H1 (cell line): ENCODE measurements at regions not wholly inside any gene's neighbourhood (a gene's known extent, or its start where the extent isn't known, plus 50 kb on each side); places are given as distances from the start of the nearest gene placed in this dataset.

ENCODE experiments used
- CTCF ChIA-PET: fragments of 300-600 bp; sonication (Branson Sonifier 250); formaldehyde crosslinking; loops from one replicate; lab custom pipeline; 2021; ENCODE audit not compliant: partially characterized antibody; lab: Charles Lee
- POLR2A ChIA-PET: fragments of 300-600 bp; sonication (Branson Sonifier 250); formaldehyde crosslinking; loops from one replicate; lab custom pipeline; 2021; ENCODE audit warnings: inconsistent platforms; ENCODE audit not compliant: partially characterized antibody; lab: Charles Lee
- DNase-seq, 2 experiments: peaks; one replicate each; pipeline versions ENCODE4 v3.0.0 to v3.0.0-alpha.2; 2010 to 2022; ENCODE audit warnings: low spot score in 2 of 2, low read depth in 1 of 2, mixed read lengths in 1 of 2
- FAIRE-seq: peaks from 2 replicates; lab custom pipeline; 2011; peaks lifted over from hg19 to GRCh38; lab: Jason Lieb, UNC
- H2AFZ ChIP-seq: 2 replicates; pipeline ENCODE4 v1.8.1; 2012; ENCODE audit warnings: low read length, inconsistent platforms
- H2AK5ac ChIP-seq: 2 replicates; pipeline ENCODE4 v1.6.1; 2013; ENCODE audit warnings: low read depth, low read length
- H2BK120ac ChIP-seq: replicated peaks from 2 replicates; pipeline ENCODE3; 2013; ENCODE audit warnings: low read depth, low read length, inconsistent platforms
- H2BK12ac ChIP-seq: 2 replicates; pipeline ENCODE4 v1.6.1; 2013; ENCODE audit warnings: low read depth, low read length
- H2BK15ac ChIP-seq: 2 replicates; pipeline ENCODE4 v1.6.1; 2013; ENCODE audit warnings: low read length
- H2BK20ac ChIP-seq: 2 replicates; pipeline ENCODE4 v1.6.1; 2013; ENCODE audit warnings: low read length
- H2BK5ac ChIP-seq: 2 replicates; pipeline ENCODE4 v1.6.1; 2013; ENCODE audit warnings: low read depth, low read length
- H3K14ac ChIP-seq: 2 replicates; pipeline ENCODE4 v1.6.1; 2013; ENCODE audit warnings: inconsistent platforms; ENCODE audit not compliant: insufficient read length
- H3K18ac ChIP-seq: 2 replicates; pipeline ENCODE4 v1.6.1; 2013; ENCODE audit warnings: low read length; ENCODE audit errors: extremely low read depth
- H3K23ac ChIP-seq: 2 replicates; pipeline ENCODE4 v1.6.1; 2013; ENCODE audit warnings: inconsistent platforms; ENCODE audit not compliant: insufficient read length
- H3K23me2 ChIP-seq: 2 replicates; pipeline ENCODE4 v1.6.1; 2013; ENCODE audit warnings: low read depth, low read length
- H3K27ac ChIP-seq: 2 replicates; pipeline ENCODE4 v1.6.1; 2011; ENCODE audit warnings: low read depth, low read length, inconsistent platforms
- H3K27me3 ChIP-seq, 4 experiments: replicated peaks in 1 of 4; 1 replicate in 1 of 4; 2 replicates in 3 of 4; pipeline versions ENCODE4 v1.6.1 to v1.8.1; 2011 to 2013; ENCODE audit warnings: low read length in 3 of 4, mild to moderate bottlenecking in 3 of 4, inconsistent platforms in 2 of 4, mixed read lengths in 2 of 4, moderate library complexity in 1 of 4; ENCODE audit not compliant: control insufficient read depth in 3 of 4, insufficient read depth in 3 of 4; ENCODE audit errors: extremely low read depth in 1 of 4
- H3K36me3 ChIP-seq, 4 experiments: 2 replicates each; pipeline versions ENCODE4 v1.6.1 to v1.8.1; 2011 to 2013; ENCODE audit warnings: mild to moderate bottlenecking in 4 of 4, low read length in 3 of 4, moderate library complexity in 2 of 4, control low read depth in 1 of 4, inconsistent platforms in 1 of 4; ENCODE audit not compliant: insufficient read depth in 4 of 4, control insufficient read depth in 2 of 4
- H3K4ac ChIP-seq: replicated peaks from 2 replicates; pipeline ENCODE3; 2013; ENCODE audit warnings: low read length, low read depth, mixed read lengths, inconsistent platforms; ENCODE audit not compliant: insufficient read length
- H3K4me1 ChIP-seq, 4 experiments: replicated peaks in 1 of 4; 1 replicate in 1 of 4; 2 replicates in 3 of 4; pipeline versions ENCODE4 v1.6.1 to v1.8.1; 2011 to 2013; ENCODE audit warnings: low read length in 3 of 4, inconsistent platforms in 2 of 4, mixed read lengths in 1 of 4; ENCODE audit not compliant: insufficient read depth in 4 of 4, control insufficient read depth in 3 of 4
- H3K4me2 ChIP-seq, 2 experiments: 2 replicates each; pipeline versions ENCODE4 v1.6.1 to v1.8.1; 2011 to 2013; ENCODE audit warnings: low read depth in 2 of 2, low read length in 2 of 2, control low read depth in 1 of 2, inconsistent platforms in 1 of 2, mild to moderate bottlenecking in 1 of 2; ENCODE audit not compliant: insufficient read depth in 1 of 2
- H3K4me3 ChIP-seq, 4 experiments: fragments of 200-600, 300-600 bp in 1 of 4; sonication (generic), shearing (Covaris generic), sonication (Bioruptor Twin) in 1 of 4; 2 replicates each; pipeline versions ENCODE4 v1.5.1 to v1.8.1; 2011 to 2016; ENCODE audit warnings: low read length in 4 of 4, low read depth in 3 of 4, control low read depth in 2 of 4, inconsistent platforms in 2 of 4, mild to moderate bottlenecking in 2 of 4, mixed read lengths in 1 of 4, moderate library complexity in 1 of 4; ENCODE audit not compliant: insufficient read depth in 2 of 4; ENCODE audit errors: extremely low read depth in 1 of 4
- H3K56ac ChIP-seq: replicated peaks from 2 replicates; pipeline ENCODE3; 2013; ENCODE audit warnings: low read depth, mild to moderate bottlenecking, mixed read lengths, low read length, inconsistent platforms; ENCODE audit not compliant: insufficient read length
- H3K79me1 ChIP-seq: 2 replicates; pipeline ENCODE4 v1.6.1; 2013; ENCODE audit warnings: low read depth, low read length, control low read depth
- H3K79me2 ChIP-seq, 2 experiments: 2 replicates each; pipeline versions ENCODE4 v1.6.1 to v1.8.1; 2012 to 2013; ENCODE audit warnings: low read length in 2 of 2, mild to moderate bottlenecking in 2 of 2, inconsistent platforms in 1 of 2; ENCODE audit not compliant: insufficient read depth in 2 of 2, control insufficient read depth in 1 of 2
- H3K9ac ChIP-seq, 4 experiments: replicated peaks in 1 of 4; 1 replicate in 1 of 4; 2 replicates in 3 of 4; pipeline versions ENCODE4 v1.6.1 to v1.8.1; 2011 to 2013; ENCODE audit warnings: low read depth in 3 of 4, low read length in 3 of 4, control low read depth in 2 of 4, mild to moderate bottlenecking in 2 of 4, moderate library complexity in 2 of 4, inconsistent platforms in 1 of 4; ENCODE audit errors: extremely low read depth in 1 of 4
- H3K9me3 ChIP-seq, 2 experiments: 2 replicates each; pipeline versions ENCODE4 v1.6.1 to v1.8.1; 2012 to 2013; ENCODE audit warnings: mild to moderate bottlenecking in 2 of 2, moderate library complexity in 2 of 2, control low read depth in 1 of 2, inconsistent platforms in 1 of 2, low read depth in 1 of 2, low read length in 1 of 2, mixed read lengths in 1 of 2; ENCODE audit not compliant: insufficient read depth in 2 of 2
- H4K20me1 ChIP-seq, 2 experiments: replicated peaks in 1 of 2; 2 replicates each; pipeline versions ENCODE3 to v1.8.1; 2011 to 2013; ENCODE audit warnings: inconsistent platforms in 2 of 2, low read length in 2 of 2, mild to moderate bottlenecking in 1 of 2; ENCODE audit not compliant: insufficient read depth in 2 of 2, control insufficient read depth in 1 of 2
- H4K5ac ChIP-seq: 2 replicates; pipeline ENCODE4 v1.6.1; 2013; ENCODE audit warnings: low read length, low read depth, mixed read lengths, inconsistent platforms; ENCODE audit not compliant: insufficient read length
- H4K8ac ChIP-seq: 2 replicates; pipeline ENCODE4 v1.8.0; 2013; ENCODE audit warnings: mild to moderate bottlenecking, moderate library complexity, low read length, inconsistent platforms; ENCODE audit not compliant: insufficient read depth; ENCODE audit errors: extremely low read depth
- H4K91ac ChIP-seq: replicated peaks from 2 replicates; pipeline ENCODE3; 2013; ENCODE audit warnings: low read length, mixed read lengths, inconsistent platforms; ENCODE audit not compliant: insufficient read length
- ASH2L ChIP-seq: fragments of 200-600, 300-600 bp; sonication (generic); IDR thresholded peaks from one replicate; pipeline ENCODE4 v1.7.1; 2017; ENCODE audit warnings: low read length
- CBX8 ChIP-seq: fragments of 300-800, 300-1000 bp; sonication (generic); IDR thresholded peaks from 2 replicates; pipeline ENCODE4 v1.7.1; 2016; ENCODE audit warnings: low read depth, low read length, borderline replicate concordance
- CEBPB ChIP-seq: IDR thresholded peaks from 2 replicates; pipeline ENCODE4 v1.6.1; 2012; ENCODE audit warnings: low read depth, low read length
- CHD2 ChIP-seq: IDR thresholded peaks from 2 replicates; pipeline ENCODE4 v1.6.1; 2012; ENCODE audit warnings: low read length, improper control_type of control experiment
- EP300 ChIP-seq, 2 experiments: IDR thresholded peaks; 1 replicate in 1 of 2; 2 replicates in 1 of 2; pipeline ENCODE4 v1.6.1; 2011 to 2012; ENCODE audit warnings: low read depth in 2 of 2, low read length in 2 of 2, mild to moderate bottlenecking in 2 of 2, borderline replicate concordance in 1 of 2, inconsistent platforms in 1 of 2, moderate library complexity in 1 of 2
- PHF8 ChIP-seq: fragments of 200-600 bp; sonication (generic); conservative IDR thresholded peaks from 2 replicates; pipeline ENCODE4 v1.7.1; 2012; ENCODE audit warnings: low read depth, mild to moderate bottlenecking, inconsistent platforms, low read length, moderate library complexity
- RXRA ChIP-seq: IDR thresholded peaks from 2 replicates; pipeline ENCODE4 v1.6.1; 2011; ENCODE audit warnings: low read depth, mild to moderate bottlenecking, low read length, moderate library complexity; ENCODE audit not compliant: insufficient read depth
- SIN3A ChIP-seq, 2 experiments: IDR thresholded peaks in 1 of 2; conservative IDR thresholded peaks in 1 of 2; 2 replicates each; pipeline ENCODE4 v1.6.1; 2011 to 2012; ENCODE audit warnings: low read length in 2 of 2, improper control_type of control experiment in 1 of 2, low read depth in 1 of 2, mild to moderate bottlenecking in 1 of 2
- SIRT6 ChIP-seq: IDR thresholded peaks from one replicate; pipeline ENCODE4 v1.7.1; 2012; ENCODE audit warnings: low read length, inconsistent platforms
- SRF ChIP-seq: IDR thresholded peaks from 2 replicates; pipeline ENCODE4 v1.6.1; 2011; ENCODE audit warnings: mild to moderate bottlenecking, low read depth, low read length, moderate library complexity
- TAF7 ChIP-seq: optimal IDR thresholded peaks from 2 replicates; pipeline ENCODE3; 2011; ENCODE audit warnings: low read depth, mild to moderate bottlenecking, inconsistent platforms, low read length, moderate library complexity, borderline replicate concordance
- TEAD4 ChIP-seq: IDR thresholded peaks from 2 replicates; pipeline ENCODE4 v1.6.1; 2012; ENCODE audit warnings: low read depth, low read length, inconsistent platforms, mixed read lengths
- YY1 ChIP-seq: IDR thresholded peaks from 2 replicates; pipeline ENCODE4 v1.6.1; 2011; ENCODE audit warnings: low read depth, mild to moderate bottlenecking, low read length
- WGBS, 2 experiments: shearing (Covaris generic) in 1 of 2; methylation state at CpG; one replicate each; pipeline versions ENCODE4 v1.1.6 to v1.1.7; 2013 to 2015; ENCODE audit warnings: low lambda C conversion rate in 2 of 2, mixed read lengths in 2 of 2, inconsistent platforms in 1 of 2, low coverage in 1 of 2, missing lambda C conversion rate in 1 of 2; ENCODE audit not compliant: insufficient replicate concordance in 2 of 2, insufficient coverage in 1 of 2, insufficient read length in 1 of 2; ENCODE audit errors: extremely low coverage in 1 of 2, missing lambda C conversion rate in 1 of 2; 5-methylcytosine and 5-hydroxymethylcytosine counted together

GRCh38 chr11:25612806-25613205, 719.1 kb upstream of the ANO3 start:
- Histone ChIP-seq H2BK12ac (no peak overlapping the region), H4K8ac (no peak overlapping the region), H3K36me3 (no peaks in the 10 kb centered on the region), H3K4me3 (no peak overlapping the region), H2BK120ac (no peak overlapping the region), H3K4me1 (no peaks in the 10 kb centered on the region; a peak in 1 of 7 replicates), H3K4ac (no peak overlapping the region), H3K56ac (no peak overlapping the region), H4K91ac (no peak overlapping the region), H3K14ac (no peak overlapping the region), H2BK5ac (0 out of 2 replicates have a peak overlapping the region, but pooled peaks have one; percentile 23), H2AFZ (0 out of 2 replicates have a peak overlapping the region, but pooled peaks have one; percentile 5), H3K9me3 (peaks cover 9 to 13% of the 10 kb centered on the region in 2 experiments; a peak in 2 of 4 replicates), H2BK15ac (no peak overlapping the region), H2AK5ac (no peak overlapping the region), H3K4me2 (no peak overlapping the region), H3K79me1 (no peaks in the 10 kb centered on the region), H3K23ac (no peak overlapping the region), H3K23me2 (no peaks in the 10 kb centered on the region), H4K5ac (no peak overlapping the region), H3K27ac (no peak overlapping the region), H3K18ac (no peak overlapping the region), H2BK20ac (no peak overlapping the region), H3K27me3 (no peaks in the 10 kb centered on the region), H3K79me2 (no peaks in the 10 kb centered on the region), H3K9ac (no peak overlapping the region), H4K20me1 (no peaks in the 10 kb centered on the region)
- DNase-seq (no peak), FAIRE-seq (no peak)
- 98% methylated on average over 3 of the region's 3 CpGs; no CpG with 5 or more reads in 1 of the 2 experiments for WGBS, 2 experiments
- TF ChIP-seq YY1: no peak
- no peak for TF ChIP-seq SIN3A (conservative IDR thresholded peaks at IDR 0.05 in 1 of 2, IDR thresholded peaks at IDR 0.05 in 1 of 2; ENCODE audit: low read depth in 1 of 2, low read length in 2 of 2)
- no peak for TF ChIP-seq TEAD4
- TF ChIP-seq CEBPB: no peak
- no peak for TF ChIP-seq CHD2
- no peak for TF ChIP-seq PHF8
- TF ChIP-seq SIRT6: no peak
- TF ChIP-seq SRF: no peak
- no peak for TF ChIP-seq ASH2L
- TF ChIP-seq CBX8: no peak
- no peak for TF ChIP-seq EP300 (IDR thresholded peaks at IDR 0.05; ENCODE audit: borderline replicate concordance in 1 of 2, low read depth in 2 of 2, low read length in 2 of 2)
- TF ChIP-seq RXRA: no peak
- no peak for TF ChIP-seq TAF7
- CTCF ChIA-PET: no interaction called here
- POLR2A ChIA-PET: interaction anchor here (1.1 kb wide), 1 partner anchor 11 kb away, joined by 3 read pairs; no protein-coding TSS in a partner anchor
